T-cell (primary cell): ENCODE measurements at regions not wholly inside any gene's neighbourhood (a gene's known extent, or its start where the extent isn't known, plus 50 kb on each side); places are given as distances from the start of the nearest gene placed in this dataset.

ENCODE experiments used
- ATAC-seq, 4 experiments: fragments of 200-7000 bp in 3 of 4; fragments of 150-1000 bp in 1 of 4; cut with Tn5 transposase; replicated peaks in 1 of 4; 1 replicate in 3 of 4; 2 replicates in 1 of 4; pipeline ENCODE4 v1.10.0; 2021; ENCODE audit warnings: moderate library complexity in 3 of 4, mild to moderate bottlenecking in 2 of 4, moderate number of reproducible peaks in 1 of 4
- CTCF ChIA-PET, 2 donors: fragments of 300-600 bp; sonication (Branson Sonifier 250); formaldehyde crosslinking; loops; one replicate each; lab custom pipeline; 2022; ENCODE audit warnings: antibody characterized with exemption in 2 of 2; lab: Charles Lee
- POLR2A ChIA-PET, 2 donors: fragments of 300-600 bp; sonication (Branson Sonifier 250); formaldehyde crosslinking; loops; one replicate each; lab custom pipeline; 2022; ENCODE audit warnings: antibody characterized with exemption in 2 of 2; lab: Charles Lee
- DNase-seq, 35 experiments: peaks; one replicate each; pipeline versions ENCODE4 v3.0.0 to v3.0.0-alpha.2; 2013 to 2023
- H3K27ac ChIP-seq: one replicate; pipeline ENCODE4 v1.5.1; 2013; ENCODE audit warnings: low read length
- H3K27me3 ChIP-seq, 2 experiments: replicated peaks in 1 of 2; 1 replicate in 1 of 2; 2 replicates in 1 of 2; pipeline versions ENCODE4 v1.6.1 to v1.7.0; 2013; ENCODE audit warnings: low read length in 1 of 2, mixed read lengths in 1 of 2; ENCODE audit not compliant: control insufficient read depth in 2 of 2, insufficient read depth in 2 of 2; ENCODE audit errors: extremely low read depth in 1 of 2
- H3K36me3 ChIP-seq, 2 donors: 1 replicate in 1 of 2; 2 replicates in 1 of 2; pipeline versions ENCODE4 v1.6.1 to v1.7.0; 2013; ENCODE audit warnings: low read length in 1 of 2; ENCODE audit not compliant: control insufficient read depth in 2 of 2, insufficient read depth in 1 of 2; ENCODE audit errors: extremely low read depth in 1 of 2
- H3K4me1 ChIP-seq, 2 experiments: 1 replicate in 1 of 2; 2 replicates in 1 of 2; pipeline versions ENCODE4 v1.6.1 to v1.7.0; 2013; ENCODE audit warnings: low read length in 2 of 2, mixed read lengths in 1 of 2; ENCODE audit not compliant: insufficient read depth in 2 of 2, control insufficient read depth in 1 of 2; ENCODE audit errors: extremely low read depth in 1 of 2
- H3K4me3 ChIP-seq, 2 donors: 1 replicate in 1 of 2; 2 replicates in 1 of 2; pipeline versions ENCODE4 v1.5.1 to v1.7.0; 2013; ENCODE audit warnings: mild to moderate bottlenecking in 2 of 2, low read length in 1 of 2, moderate library complexity in 1 of 2; ENCODE audit not compliant: control insufficient read depth in 1 of 2; ENCODE audit errors: extremely low read depth in 1 of 2
- H3K9me3 ChIP-seq: 2 replicates; pipeline ENCODE4 v1.7.0; 2013
- H3K27ac Mint-ChIP-seq, 2 donors: one replicate each; pipeline ENCODE4 v1.8.0; 2020 to 2021; ENCODE audit warnings: mild to moderate bottlenecking in 2 of 2, mixed read lengths in 2 of 2
- H3K27me3 Mint-ChIP-seq, 2 donors: one replicate each; pipeline ENCODE4 v1.8.0; 2021 to 2022; ENCODE audit warnings: mixed read lengths in 2 of 2
- H3K36me3 Mint-ChIP-seq: one replicate; pipeline ENCODE4 v1.8.0; 2021; ENCODE audit warnings: mixed read lengths
- H3K4me1 Mint-ChIP-seq, 3 donors: one replicate each; pipeline ENCODE4 v1.8.0; 2020 to 2022; ENCODE audit warnings: mixed read lengths in 3 of 3, mild to moderate bottlenecking in 1 of 3
- H3K4me3 Mint-ChIP-seq, 3 donors: one replicate each; pipeline ENCODE4 v1.8.0; 2020 to 2022; ENCODE audit warnings: mild to moderate bottlenecking in 3 of 3, mixed read lengths in 3 of 3, moderate library complexity in 3 of 3
- H3K9me3 Mint-ChIP-seq, 3 donors: one replicate each; pipeline ENCODE4 v1.8.0; 2020 to 2022; ENCODE audit warnings: mixed read lengths in 3 of 3
- WGBS: methylation state at CpG from one replicate; pipeline ENCODE4 v1.1.5; 2013; ENCODE audit warnings: missing lambda C conversion rate; ENCODE audit not compliant: insufficient coverage; 5-methylcytosine and 5-hydroxymethylcytosine counted together

GRCh38 chr2:236819275-236820002 is 249.8 kb downstream of the ACKR3 start:
- no peak for ATAC-seq
- H3K36me3 Mint-ChIP-seq, result no peaks in the 10 kb centered on the region
- H3K4me1 Mint-ChIP-seq, result no peaks in the 10 kb centered on the region
- peaks cover 16 to 26% of the 10 kb centered on the region in 2 donors for H3K27me3 Mint-ChIP-seq
- 76% methylated on average over 9 of the region's 19 CpGs for WGBS
- no peaks in the 10 kb centered on the region for H3K36me3 ChIP-seq
- H3K27ac Mint-ChIP-seq, result no peak overlapping the region
- no peak for DNase-seq
- peaks cover 3 to 11% (median 6%) of the 10 kb centered on the region in 3 donors for H3K9me3 Mint-ChIP-seq
- H3K4me3 Mint-ChIP-seq, result no peak overlapping the region
- no peaks in the 10 kb centered on the region for H3K9me3 ChIP-seq
- H3K27ac ChIP-seq, result no peak overlapping the region
- no peaks in the 10 kb centered on the region for H3K4me1 ChIP-seq
- peaks cover 0 to 28% of the 10 kb centered on the region in 2 experiments for H3K27me3 ChIP-seq
- ChIA-PET CTCF (no interaction called here), POLR2A (no interaction called here)
- H3K4me3 ChIP-seq, result no peak overlapping the region

- H3K27ac Mint-ChIP-seq, result no peak overlapping the region
- peaks cover 0 to 28% of the 10 kb centered on the region in 2 experiments for H3K27me3 ChIP-seq
- no peak overlapping the region for H3K27ac ChIP-seq
- ChIA-PET POLR2A (no interaction called here), CTCF (no interaction called here)
- H3K4me3 Mint-ChIP-seq, result no peak overlapping the region
- 85% methylated on average over 8 of the region's 10 CpGs for WGBS
- no peaks in the 10 kb centered on the region for H3K9me3 ChIP-seq
- H3K36me3 Mint-ChIP-seq, result no peaks in the 10 kb centered on the region
- no peaks in the 10 kb centered on the region for H3K4me1 Mint-ChIP-seq
- H3K4me1 ChIP-seq, result no peaks in the 10 kb centered on the region
- no peak for DNase-seq
- H3K4me3 ChIP-seq, result no peak overlapping the region
- no peak for ATAC-seq
- no peaks in the 10 kb centered on the region for H3K36me3 ChIP-seq
- H3K27me3 Mint-ChIP-seq, result peaks cover 16 to 21% of the 10 kb centered on the region in 2 donors
- peaks cover 3 to 11% (median 6%) of the 10 kb centered on the region in 3 donors for H3K9me3 Mint-ChIP-seq
Observed at GRCh38 chr2:236820763-236821344, 251.2 kb downstream of the ACKR3 start.

GRCh38 chr2:236823041-236823629 is 253.5 kb downstream of the ACKR3 start:
- H3K27me3 Mint-ChIP-seq, result peaks cover 11 to 15% of the 10 kb centered on the region in 2 donors
- Histone ChIP-seq H3K9me3 (no peaks in the 10 kb centered on the region), H3K36me3 (no peaks in the 10 kb centered on the region), H3K27me3 (peaks cover 0 to 12% of the 10 kb centered on the region in 2 experiments), H3K27ac (no peak overlapping the region), H3K4me1 (no peaks in the 10 kb centered on the region), H3K4me3 (no peak overlapping the region)
- H3K4me3 Mint-ChIP-seq, result no peak overlapping the region
- WGBS, result 88% methylated on average over 15 of the region's 16 CpGs
- DNase-seq (no peak), ATAC-seq (no peak)
- POLR2A ChIA-PET, result no interaction called here
- no peaks in the 10 kb centered on the region for H3K4me1 Mint-ChIP-seq
- no peaks in the 10 kb centered on the region for H3K36me3 Mint-ChIP-seq
- H3K9me3 Mint-ChIP-seq, result peaks cover 3 to 11% (median 6%) of the 10 kb centered on the region in 3 donors
- CTCF ChIA-PET, result no interaction called here
- no peak overlapping the region for H3K27ac Mint-ChIP-seq

- H3K36me3 Mint-ChIP-seq, result no peaks in the 10 kb centered on the region
- no peak overlapping the region for H3K27ac ChIP-seq
- H3K9me3 ChIP-seq, result no peaks in the 10 kb centered on the region
Observed at GRCh38 chr2:236823963-236824362, 254.3 kb downstream of the ACKR3 start.

GRCh38 chr2:236824836-236825235 is 255.2 kb downstream of the ACKR3 start:
- WGBS, result 80% methylated on average over 1 of the region's 3 CpGs
- H3K27me3 ChIP-seq, result peaks cover 0 to 4% of the 10 kb centered on the region in 2 experiments
- ChIA-PET POLR2A (no interaction called here), CTCF (no interaction called here)
- Mint-ChIP-seq H3K9me3 (peaks cover 3 to 11% (median 6%) of the 10 kb centered on the region in 3 donors), H3K27ac (no peak overlapping the region), H3K27me3 (peaks cover 2 to 9% of the 10 kb centered on the region in 2 donors), H3K4me3 (no peak overlapping the region), H3K4me1 (no peaks in the 10 kb centered on the region), H3K36me3 (no peaks in the 10 kb centered on the region)
- DNase-seq, result no peak
- H3K9me3 ChIP-seq, result no peaks in the 10 kb centered on the region
- H3K4me3 ChIP-seq, result no peak overlapping the region
- no peaks in the 10 kb centered on the region for H3K4me1 ChIP-seq
- no peaks in the 10 kb centered on the region for H3K36me3 ChIP-seq
- H3K27ac ChIP-seq, result no peak overlapping the region
- no peak for ATAC-seq

More at GRCh38 chr2:236823963-236824362, 254.3 kb downstream of the ACKR3 start:
- ChIA-PET CTCF (no interaction called here), POLR2A (no interaction called here)
- Mint-ChIP-seq H3K27me3 (peaks cover 8 to 13% of the 10 kb centered on the region in 2 donors), H3K4me1 (no peaks in the 10 kb centered on the region), H3K9me3 (peaks cover 3 to 11% (median 6%) of the 10 kb centered on the region in 3 donors), H3K4me3 (no peak overlapping the region), H3K27ac (no peak overlapping the region)
- Histone ChIP-seq H3K4me1 (no peaks in the 10 kb centered on the region), H3K36me3 (no peaks in the 10 kb centered on the region), H3K4me3 (no peak overlapping the region), H3K27me3 (peaks cover 0 to 8% of the 10 kb centered on the region in 2 experiments)
- DNase-seq, result no peak
- ATAC-seq, result no peak
- 57% methylated on average over 1 of the region's 4 CpGs for WGBS

- Histone ChIP-seq H3K27ac (no peak overlapping the region), H3K4me1 (no peaks in the 10 kb centered on the region), H3K27me3 (no peaks in the 10 kb centered on the region), H3K9me3 (no peaks in the 10 kb centered on the region), H3K36me3 (no peaks in the 10 kb centered on the region), H3K4me3 (no peak overlapping the region)
- peaks cover 2 to 8% of the 10 kb centered on the region in 2 donors for H3K27me3 Mint-ChIP-seq
- no peaks in the 10 kb centered on the region for H3K36me3 Mint-ChIP-seq
- H3K9me3 Mint-ChIP-seq, result peaks cover 3 to 6% (median 6%) of the 10 kb centered on the region in 3 donors
- WGBS, result 68% methylated on average over 6 of the region's 6 CpGs
- ATAC-seq (no peak), DNase-seq (no peak)
- ChIA-PET POLR2A (no interaction called here), CTCF (no interaction called here)
- no peaks in the 10 kb centered on the region for H3K4me1 Mint-ChIP-seq
- no peak overlapping the region for H3K27ac Mint-ChIP-seq
- H3K4me3 Mint-ChIP-seq, result no peak overlapping the region
Observed at GRCh38 chr2:236825989-236826510, 256.4 kb downstream of the ACKR3 start.
